SHP77 treated with DMSO at 0.1 percent for 48 hours (cell line): ENCODE measurements at regions not wholly inside any gene's neighbourhood (a gene's known extent, or its start where the extent isn't known, plus 50 kb on each side); places are given as distances from the start of the nearest gene placed in this dataset.
"Not testable (repeated sequence)": the region's sequence is repeated elsewhere in the genome, so short reads cannot be mapped to it uniquely, and the experiment has no call there.

Experiments used
- DNase-seq: peaks from one replicate; lab custom pipeline; 2025; lab: John Stamatoyannopoulos, UW

DNA sequence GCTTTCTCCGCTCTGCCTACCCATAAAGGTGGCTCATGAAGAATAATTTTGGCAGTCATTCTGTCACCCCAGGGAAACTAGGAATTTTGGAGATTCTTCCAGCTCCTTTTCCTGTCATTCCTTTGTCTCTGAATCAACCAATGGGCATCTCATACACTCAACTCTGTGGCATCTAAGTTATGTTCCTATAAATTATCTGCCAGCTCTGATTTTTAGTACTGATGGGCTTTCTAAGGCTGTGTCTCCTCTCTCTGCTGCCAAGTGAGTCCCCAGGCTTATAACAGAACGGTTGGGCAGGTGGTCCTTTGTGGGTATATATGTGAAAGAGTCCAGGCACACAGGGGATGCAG lies 226.8 kb downstream of the NMUR2 start:
- DNase-seq: no peak

DNA sequence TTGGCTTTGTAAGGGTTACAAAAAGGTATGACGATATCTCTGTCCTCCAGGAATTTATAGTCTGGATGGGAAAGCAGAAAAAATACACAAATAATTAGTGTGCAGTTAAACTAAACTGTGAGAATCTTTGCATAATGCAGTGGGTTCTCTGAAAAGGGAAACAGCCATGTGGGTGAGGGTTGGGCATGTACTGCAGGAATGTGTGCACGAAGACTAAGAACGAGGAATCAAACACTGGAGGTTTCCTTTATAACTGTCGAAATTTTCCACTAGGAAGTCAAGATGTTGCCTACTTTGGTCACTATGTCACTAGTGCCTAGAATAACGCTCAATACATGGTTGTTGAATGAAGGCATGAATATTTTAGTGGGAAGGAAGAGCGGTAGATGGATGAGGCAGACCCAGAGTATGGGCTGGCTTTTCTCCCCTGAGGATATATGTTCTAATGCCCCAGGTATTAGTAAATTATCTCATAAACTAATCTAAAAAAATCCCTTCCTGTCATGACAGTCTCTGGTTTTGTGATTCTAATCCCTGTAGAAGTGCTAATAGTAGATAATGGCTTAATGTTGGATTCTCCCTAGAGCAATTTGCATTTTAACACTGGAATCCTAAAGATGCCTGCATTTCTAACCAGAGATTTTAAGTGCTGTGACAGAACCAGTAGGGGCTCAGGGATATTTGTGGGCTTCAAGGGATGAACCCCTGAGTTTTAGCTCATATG lies 227.3 kb downstream of the NMUR2 start:
- DNase-seq: no peak

DNA sequence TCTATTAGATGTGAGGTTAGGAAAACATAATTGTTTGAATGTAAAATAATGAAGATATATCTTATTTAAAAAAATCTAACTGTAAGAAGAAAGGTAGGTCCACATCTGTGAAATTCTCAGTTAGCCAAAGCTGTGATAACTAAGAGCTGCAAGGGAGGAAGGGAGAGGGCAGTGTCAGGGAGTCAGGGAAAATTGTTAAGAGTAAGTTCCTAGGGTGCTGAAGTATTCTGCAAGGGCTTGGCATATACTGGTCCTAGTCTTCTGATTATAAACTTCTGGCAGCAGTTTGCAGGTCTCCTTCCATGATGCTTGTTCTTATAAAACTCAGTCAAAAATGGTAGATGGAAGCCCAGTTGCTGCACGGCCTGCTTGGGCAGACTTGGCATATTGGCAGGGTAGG lies 233.2 kb downstream of the NMUR2 start:
- no peak for DNase-seq

DNA sequence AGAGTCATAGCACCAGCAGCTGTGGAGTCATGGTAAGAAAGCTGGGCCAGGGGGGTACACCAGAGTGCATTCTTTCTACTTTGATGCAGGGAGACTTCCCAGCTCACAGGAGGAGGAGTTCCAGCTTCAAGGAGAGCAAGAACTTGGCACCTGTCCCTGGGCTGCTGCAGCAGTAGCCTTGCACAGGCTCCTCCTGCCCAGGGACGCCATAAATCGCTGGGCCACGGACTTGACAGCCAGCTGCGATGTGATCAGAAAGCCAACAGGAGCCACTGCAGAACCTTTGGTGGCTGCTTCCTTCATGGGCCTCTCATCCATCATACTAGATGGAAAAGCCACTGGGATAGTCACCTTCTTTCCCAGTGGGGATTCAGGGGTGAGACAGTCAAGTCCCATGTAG lies 234.7 kb downstream of the NMUR2 start:
- peak; percentile 38 for DNase-seq

DNA sequence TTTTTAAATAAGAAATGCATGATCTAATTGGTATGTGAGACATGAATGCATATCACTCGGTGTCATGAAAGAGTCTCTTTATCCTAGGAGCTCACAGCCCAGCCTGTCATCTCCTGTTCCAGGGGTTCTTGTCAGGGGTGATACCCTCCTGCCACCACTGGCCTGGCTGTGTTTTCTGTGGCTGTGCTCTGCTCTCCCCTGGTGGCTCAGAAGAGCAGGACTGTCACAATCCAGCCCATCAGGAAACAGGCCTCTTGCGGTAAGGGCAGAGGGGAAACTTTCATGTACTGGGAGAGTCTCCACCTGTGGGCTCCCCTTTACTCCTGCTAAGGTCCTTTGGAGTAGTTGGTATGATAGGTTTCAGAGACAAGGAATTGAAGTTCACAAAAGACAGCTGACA lies 240.2 kb upstream of the GLRA1 start:
- no peak for DNase-seq

DNA sequence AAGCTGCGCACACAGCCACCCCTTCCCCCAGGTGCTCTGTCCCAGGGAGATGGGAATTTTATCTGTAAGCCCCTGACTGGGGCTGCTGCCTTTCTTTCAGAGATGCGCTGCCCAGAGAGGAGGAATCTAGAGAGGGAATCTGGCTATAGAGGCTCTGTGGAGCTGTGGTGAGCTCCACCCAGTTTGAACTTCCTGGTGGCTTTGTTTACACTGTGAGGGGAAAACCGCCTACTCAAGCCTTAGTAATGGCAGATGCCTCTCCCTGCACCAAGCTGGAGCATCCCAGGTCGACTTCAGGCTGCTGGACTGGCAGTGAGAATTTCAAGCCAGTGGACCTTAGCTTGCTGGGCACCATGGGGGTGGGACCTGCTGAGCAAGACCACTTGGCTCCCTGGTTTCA lies 235.2 kb upstream of the GLRA1 start:
- not testable (repeated sequence) for DNase-seq

DNA sequence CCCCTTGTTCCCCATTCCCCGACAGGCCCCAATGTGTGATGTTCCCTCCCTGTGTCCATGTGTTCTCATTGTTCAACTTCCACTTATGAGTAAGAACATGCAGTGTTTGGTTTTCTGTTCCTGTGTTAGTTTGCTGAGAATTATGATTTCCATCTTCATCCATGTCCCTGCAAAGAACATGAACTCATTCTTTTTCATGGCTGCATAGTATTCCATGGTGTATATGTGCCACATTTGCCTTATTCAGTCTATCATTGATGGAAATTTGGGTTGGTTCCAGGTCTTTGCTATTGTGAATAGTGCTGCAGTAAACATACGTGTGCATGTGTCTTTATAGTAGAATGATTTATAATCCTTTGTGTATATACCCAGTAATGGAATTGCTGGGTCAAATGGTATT lies 229.8 kb upstream of the GLRA1 start:
- DNase-seq: not testable (repeated sequence)

DNA sequence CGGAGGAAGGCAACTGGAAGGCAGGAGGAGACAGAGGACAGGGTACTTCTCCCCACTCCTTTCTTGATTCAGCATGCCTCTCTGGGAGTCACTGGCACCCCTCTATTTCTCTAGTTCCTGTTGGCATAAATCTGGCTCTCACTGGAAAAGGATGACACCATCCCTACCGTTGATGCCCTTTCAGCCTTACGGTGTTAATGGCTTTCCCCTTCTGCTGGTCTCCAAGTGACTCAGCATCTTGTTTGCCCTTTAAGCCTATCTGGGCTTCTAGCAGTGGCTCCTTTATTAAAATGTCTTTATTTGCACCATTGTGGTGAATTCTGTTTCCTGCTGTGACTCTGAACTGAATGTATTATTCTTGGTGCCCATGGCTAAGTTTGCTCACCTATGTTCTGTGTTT lies 227.3 kb upstream of the GLRA1 start:
- no peak for DNase-seq

DNA sequence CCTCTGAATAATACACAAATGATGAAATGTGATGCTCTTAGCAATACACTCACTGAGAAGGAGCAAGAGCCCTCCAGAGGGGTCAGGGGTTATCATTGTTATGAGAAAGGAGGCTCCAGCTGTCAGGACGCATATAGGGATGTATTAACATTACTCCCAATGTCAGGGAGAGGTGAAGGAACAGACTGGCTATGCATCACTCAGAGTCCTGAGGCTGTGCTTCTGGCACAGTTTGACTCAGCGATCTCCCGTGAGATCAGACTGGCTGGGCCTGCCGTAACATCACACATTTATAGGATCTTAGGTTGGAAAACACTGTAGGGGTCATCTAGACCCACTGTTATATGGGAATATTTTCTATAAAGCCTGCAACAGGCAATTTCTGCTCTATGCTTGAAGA lies 226.5 kb upstream of the GLRA1 start:
- no peak for DNase-seq

DNA sequence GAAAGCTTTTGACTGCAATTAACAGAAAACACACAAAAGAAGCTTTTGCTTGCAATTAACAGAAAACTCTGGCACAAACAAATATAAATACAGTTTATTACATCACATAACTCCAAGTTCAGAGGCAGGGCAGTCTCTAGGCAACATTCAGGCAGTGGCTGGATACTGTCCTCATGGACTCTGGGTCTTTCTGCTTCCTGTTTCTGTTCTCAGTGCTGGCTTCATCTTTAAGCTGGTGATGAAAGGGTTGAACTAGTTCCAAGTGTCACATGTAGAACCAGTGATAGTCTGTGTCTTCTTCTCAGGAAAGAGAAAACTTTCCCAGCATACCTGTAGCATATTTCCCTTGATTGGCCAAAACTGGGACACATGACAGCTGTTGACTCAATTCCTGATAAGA lies 222.6 kb upstream of the GLRA1 start:
- DNase-seq: no peak

DNA sequence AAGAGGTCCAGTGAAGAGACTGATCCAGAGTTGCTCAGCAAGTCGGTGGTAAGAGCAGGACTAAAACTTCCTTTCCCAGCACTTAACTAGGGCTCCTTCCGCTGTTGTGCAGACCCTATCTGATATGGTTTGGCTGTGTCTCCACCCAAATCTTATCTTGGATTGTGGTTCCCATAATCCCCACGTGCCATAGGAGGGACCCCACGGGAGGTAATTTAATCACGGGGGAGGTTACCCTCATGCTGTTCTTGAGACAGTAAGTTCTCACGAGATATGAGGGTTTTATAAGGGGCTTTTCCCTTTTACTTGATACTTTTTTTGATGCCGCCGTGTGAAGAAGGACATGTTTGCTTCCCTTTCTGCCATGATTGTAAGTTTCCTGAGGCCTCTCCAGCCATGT lies 221.9 kb upstream of the GLRA1 start:
- no peak for DNase-seq

DNA sequence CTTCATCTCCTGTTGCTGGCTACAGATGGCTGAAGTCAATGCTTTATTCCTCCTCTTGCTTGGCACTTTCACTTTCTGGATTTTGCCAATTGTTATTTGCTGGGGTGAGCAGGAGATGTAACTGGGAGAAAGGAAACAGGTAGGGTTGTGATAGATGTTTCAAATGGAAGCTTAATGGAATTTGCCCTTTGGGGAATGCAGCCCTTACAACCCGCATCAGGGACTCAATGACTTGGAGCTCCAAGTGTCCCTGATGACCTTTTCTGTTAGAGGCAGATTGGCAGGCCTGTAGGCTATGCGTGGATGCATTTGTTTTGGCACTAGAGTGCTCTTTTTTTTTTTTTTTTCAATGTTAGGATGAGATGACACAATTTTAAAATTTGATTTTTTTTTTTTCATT lies 219.9 kb upstream of the GLRA1 start:
- no peak for DNase-seq

DNA sequence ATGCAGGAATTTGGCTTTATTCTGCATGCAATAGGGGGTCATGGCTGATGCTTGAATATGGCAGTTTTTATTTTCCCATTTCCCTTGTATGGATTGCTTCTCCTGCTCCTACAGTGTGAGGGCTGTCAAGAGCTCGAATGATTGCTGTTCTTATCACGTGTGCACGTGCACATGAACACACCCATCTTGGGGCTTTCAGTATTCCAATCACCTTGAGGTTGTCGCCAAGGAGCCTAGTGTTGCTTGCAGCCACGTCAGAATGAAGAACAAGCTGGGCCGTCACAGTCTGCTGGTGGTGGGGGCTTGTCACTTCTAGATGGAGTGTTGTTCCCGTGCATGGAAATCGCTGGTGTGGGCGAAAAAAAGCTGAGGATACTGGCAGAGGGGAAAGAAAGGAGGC lies 219.4 kb upstream of the GLRA1 start:
- no peak for DNase-seq

DNA sequence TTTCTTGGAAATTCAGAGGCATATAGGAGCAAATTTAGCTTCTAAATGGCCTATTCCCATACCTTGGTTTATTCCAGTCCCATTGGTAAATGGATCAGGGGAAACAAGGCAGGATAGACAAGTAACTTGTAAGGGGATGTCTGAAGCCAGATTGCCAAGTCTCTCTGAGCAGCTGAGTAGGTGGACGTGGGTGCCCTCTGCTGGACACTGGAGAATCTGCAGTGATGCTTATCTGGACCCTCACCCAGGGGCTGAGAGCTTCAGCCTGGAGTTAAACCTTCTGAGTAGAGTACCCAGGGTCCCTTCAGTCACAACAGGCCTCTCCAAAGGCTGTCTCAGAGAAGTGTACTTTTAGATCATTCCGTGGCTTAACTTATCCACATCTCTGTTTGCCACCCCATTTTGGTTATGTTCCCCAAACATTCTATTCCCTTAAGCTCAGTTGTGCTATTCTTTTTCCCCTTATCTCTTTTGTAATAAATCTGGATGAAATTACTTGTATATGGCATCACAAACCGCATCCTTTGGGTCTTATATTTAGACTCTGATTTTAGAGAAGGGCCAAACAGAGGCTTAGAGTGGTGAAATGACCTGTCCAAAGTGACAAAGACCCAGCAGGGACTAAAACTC lies 218.3 kb upstream of the GLRA1 start:
- peak; percentile 57 for DNase-seq

DNA sequence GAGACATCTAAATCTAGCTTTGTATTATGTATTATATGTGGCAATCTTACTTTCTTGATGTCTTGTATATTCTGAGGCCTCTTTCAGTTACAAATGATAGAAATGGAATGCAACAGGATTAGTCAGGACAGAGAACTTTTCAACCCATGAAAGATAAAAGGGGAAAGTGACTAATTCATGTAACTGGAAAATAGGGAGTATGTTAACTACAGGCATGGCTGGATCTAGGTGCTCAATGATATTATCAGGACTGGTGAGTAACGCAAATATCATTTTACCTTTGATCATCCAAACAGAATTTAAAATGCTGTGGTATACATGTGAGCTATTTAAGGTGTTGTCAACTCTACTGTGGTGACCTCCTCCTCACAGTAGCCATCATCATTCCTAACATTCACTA lies 215.7 kb upstream of the GLRA1 start:
- DNase-seq: no peak

DNA sequence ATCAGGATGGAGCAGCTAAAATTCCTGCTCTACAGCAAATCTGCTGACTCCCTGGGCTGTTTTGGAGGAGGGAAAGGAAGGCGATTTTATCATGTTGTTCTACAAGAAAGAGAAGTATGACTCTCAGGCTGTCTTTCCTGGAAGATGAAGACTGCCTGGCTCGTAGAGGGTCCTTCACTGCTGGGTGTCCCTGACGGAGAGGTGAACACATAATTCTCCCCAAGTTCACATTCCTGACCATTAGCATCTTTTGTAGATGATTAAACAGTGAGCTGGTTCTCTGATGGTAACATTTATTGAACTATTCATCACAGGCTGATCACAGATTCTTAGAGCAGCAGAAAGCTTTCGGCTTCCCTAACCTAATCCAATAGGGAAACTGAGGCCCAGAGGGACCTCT lies 212.4 kb upstream of the GLRA1 start:
- no peak for DNase-seq

DNA sequence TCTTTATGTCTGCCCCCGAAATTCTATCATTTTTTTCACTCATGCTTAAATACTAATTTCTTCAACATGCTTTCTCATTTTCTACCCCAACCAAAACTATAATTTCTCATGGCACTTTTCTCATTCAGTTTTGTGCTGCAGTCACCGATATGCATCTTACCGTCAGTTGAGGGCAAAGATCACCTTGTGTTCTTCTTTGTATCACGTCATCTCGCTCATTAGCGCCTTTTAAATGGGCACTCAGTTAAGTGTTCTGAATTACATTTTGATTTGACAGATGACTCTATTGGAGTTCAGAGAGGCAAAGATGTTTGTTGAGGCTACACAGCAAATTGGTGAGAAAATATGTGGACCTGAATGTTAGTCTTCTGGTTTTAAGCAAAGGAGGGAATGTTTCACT lies 211.7 kb upstream of the GLRA1 start:
- DNase-seq: no peak

DNA sequence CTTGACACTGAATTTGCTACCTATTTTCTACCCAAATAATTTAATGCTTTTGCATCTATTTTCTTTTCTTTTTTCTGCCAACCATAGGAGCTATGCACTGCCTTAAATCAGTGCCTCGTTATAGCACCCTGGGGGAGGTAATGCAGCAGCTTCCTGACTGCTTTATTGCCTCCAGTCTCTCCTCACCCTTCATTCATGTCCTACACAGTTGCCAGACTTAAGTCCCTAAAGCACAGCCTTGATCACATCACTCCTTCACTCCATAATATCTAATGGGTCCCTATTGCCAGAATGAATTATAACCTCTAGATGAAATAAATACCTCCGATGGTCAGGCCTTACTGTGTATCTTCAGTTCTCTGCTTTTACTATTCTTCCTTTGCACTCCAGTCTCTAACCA lies 211.2 kb upstream of the GLRA1 start:
- DNase-seq: no peak

DNA sequence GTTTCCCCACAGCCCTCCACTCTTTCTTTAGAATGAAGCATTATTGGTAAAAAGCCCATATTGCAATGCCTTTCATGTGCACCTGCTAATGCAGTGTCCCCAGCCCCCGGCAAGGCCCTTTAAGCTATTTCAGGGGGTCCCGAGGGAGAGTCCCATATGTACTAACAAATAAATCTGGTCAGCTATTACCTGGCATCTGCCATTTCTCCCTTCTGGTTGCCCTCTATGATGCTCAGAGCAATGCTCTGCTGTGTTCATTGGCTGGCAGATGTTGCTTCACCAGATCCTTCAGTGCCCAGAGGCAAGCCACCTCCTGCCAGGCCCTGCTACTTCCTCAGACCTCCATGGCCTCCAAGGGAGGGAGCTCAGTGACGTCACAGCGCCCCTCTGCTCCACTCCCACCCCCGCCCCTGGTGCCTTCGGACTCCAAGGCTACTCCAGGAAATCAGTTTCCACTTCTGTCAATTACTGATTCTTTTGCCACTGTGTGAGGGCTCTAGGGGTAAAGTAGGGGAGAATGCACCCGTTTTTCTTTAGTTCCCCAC lies 201.1 kb upstream of the GLRA1 start:
- no peak for DNase-seq

DNA sequence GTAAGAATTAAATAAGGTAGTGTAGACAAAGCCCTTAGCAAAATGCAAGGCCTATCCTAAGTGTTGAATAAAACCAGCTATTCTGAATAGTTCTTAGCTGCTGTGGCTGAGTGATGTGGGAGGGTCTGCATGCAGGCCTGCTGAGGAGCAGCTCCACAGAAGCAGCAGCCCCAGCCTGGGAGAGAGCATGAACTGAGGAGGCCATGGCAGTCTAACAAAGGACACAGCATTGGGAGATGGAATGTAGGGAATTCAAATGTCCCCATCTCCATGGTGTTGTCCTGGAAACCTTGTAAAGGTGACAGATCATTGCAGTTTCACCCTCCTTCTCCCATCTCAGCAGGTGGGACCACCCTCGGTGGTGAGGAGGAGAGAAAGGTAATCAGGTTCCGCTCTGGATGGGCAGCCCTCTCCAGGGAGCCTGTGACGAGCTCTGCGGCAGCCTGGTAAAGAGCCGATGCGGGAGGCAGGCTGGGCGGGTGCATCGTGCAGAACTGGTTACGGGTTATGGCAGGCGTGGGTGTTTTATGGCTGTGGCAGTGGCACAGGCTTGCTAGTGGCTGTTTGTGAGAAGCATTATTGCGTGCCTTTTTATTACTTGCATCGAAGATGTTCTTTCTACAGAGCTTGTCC lies 199.9 kb upstream of the GLRA1 start:
- DNase-seq: no peak

DNA sequence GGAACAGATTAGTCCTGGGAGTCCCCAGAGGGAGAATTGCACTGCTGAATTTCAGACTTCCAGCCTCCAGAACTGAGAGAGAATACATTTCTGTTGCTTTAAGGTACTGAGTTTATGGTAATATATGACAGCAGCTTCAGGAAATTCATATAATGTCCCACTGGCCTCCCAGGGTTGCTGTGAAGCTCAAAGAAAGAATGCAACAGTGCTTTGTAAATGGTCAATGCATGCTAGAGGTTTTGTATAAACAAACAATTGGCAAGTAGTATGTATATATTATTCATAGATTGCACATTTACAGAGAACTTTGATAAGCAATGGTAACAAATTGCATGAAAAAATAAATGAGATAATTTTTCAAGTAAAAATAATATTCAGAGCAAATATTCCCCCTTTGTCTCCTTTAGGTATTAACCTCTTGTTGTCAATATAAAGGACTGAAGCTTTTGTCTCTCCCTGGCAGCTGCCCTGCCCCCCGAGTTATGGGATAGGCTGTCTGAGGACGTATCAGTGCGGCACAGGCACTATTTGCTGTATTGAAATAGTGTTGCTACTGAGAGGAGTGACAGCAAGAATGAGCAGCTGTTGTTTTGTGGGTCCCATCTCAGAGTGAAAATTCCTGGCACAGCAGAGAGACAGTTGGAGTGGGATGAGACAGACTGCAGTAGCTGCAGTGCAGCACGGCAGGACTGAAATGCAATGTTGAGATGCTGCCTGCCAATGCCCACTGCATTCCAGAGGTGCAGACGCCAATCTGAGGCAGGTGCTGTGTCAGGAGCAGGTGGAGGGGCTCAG lies 194.2 kb upstream of the GLRA1 start:
- DNase-seq: no peak

DNA sequence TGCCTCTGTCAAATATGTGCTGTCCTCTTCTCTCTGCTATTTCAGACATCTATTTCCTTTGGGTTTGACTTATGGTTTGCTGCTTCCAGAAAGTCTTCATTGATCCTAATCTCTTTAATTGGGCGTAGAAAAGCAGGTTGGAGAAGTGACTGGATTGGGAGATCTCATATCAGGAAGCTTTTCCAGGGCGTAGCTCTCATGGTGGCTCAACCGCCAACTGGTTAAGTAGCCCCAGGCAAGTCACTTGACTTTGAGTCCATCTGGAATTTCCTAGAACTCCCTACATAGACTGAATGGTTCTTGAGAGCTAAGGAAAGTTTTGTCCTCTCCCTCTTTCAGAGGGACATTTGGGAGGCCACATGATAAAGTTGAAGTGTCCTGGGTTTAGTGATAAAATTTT lies 192.3 kb upstream of the GLRA1 start:
- no peak for DNase-seq

DNA sequence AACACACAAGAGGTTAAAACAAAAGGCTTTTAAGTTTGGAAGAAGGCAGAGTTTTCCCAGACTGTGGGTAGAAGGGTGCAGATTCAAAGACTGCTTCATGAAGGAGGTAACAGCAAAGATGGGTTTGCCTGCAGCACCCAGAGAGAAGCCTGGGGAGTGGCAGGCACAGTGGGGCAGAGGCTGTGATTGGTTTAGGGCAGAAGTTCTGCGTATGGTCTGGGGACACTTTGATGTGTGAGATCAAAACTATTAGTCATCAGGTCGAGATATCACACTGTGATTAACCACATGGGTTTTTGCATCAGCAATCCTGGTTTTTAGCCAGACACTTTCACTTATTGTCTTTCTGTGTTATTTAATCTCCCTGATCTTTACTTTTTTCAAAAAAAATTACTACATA lies 188.8 kb upstream of the GLRA1 start:
- no peak for DNase-seq
